Peyer's patch (tissue), 4 donors: ENCODE measurements at regions not wholly inside any gene's neighbourhood (a gene's known extent, or its start where the extent isn't known, plus 50 kb on each side); places are given as distances from the start of the nearest gene placed in this dataset.

Source experiments
- CTCF ChIP-seq, 6 experiments: fragments of 450-650 bp in 4 of 6; fragments of 200-600 bp in 2 of 6; sonication (generic) in 1 of 6; IDR thresholded peaks; one replicate each; pipeline ENCODE4 v1.5.1; 2017 to 2019; ENCODE audit warnings: antibody characterized with exemption in 6 of 6, mild to moderate bottlenecking in 3 of 6, moderate library complexity in 1 of 6
- POLR2A ChIP-seq, 2 donors: fragments of 450-650 bp; IDR thresholded peaks; one replicate each; pipeline ENCODE4 v1.5.1; 2017; ENCODE audit warnings: antibody characterized with exemption in 2 of 2, mild to moderate bottlenecking in 2 of 2, moderate library complexity in 2 of 2

DNA sequence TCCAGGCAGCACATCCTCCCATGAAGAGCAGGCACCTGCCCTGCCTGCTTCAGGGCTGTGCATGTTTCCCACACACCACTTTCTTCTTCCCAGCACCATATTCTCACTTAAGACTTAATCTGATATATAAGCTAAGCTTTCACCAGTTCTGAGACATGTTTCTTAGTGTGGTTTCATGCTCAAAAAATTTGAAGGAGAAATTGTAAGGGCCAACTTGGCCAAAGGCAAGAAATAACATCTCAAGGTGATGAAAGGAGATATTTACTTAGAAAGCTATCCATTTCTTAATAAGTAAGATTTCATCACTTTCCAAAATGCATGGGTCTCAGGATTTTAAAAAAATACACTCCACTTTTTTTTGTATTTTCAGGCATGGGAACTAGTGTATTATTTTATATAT is 468.1 kb upstream of the AKR1E2 start:
- TF ChIP-seq POLR2A (IDR thresholded peaks at IDR 0.05) = no peak
- TF ChIP-seq CTCF (IDR thresholded peaks at IDR 0.05) = no peak
